SK-N-SH treated with all-trans-retinoic acid at 6 μM for 48 hours (cell line): ENCODE measurements at regions not wholly inside any gene's neighbourhood (a gene's known extent, or its start where the extent isn't known, plus 50 kb on each side); places are given as distances from the start of the nearest gene placed in this dataset.

Experiments used
- ATAC-seq: fragments of 200-7000 bp; cut with Tn5 transposase; 3 replicates; pipeline ENCODE4 v1.9.1; 2020; ENCODE audit warnings: mild to moderate bottlenecking, moderate library complexity
- ARNTL ChIP-seq: fragments of 450-650 bp; formaldehyde crosslinking; IDR thresholded peaks from 2 replicates; pipeline ENCODE4 v1.5.0; 2020; ENCODE audit warnings: low read depth, mild to moderate bottlenecking, moderate library complexity, borderline replicate concordance
- CSDC2 ChIP-seq: fragments of 250-450 bp; sonication (Bioruptor Pico); IDR thresholded peaks from 2 replicates; pipeline ENCODE4 v1.5.0; 2020; ENCODE audit warnings: mild to moderate bottlenecking, moderate library complexity
- ESRRG ChIP-seq: fragments of 250-450 bp; sonication (Bioruptor Pico); IDR thresholded peaks from 2 replicates; pipeline ENCODE4 v1.6.1; 2021; ENCODE audit warnings: mild to moderate bottlenecking
- GLIS3 ChIP-seq: fragments of 250-450 bp; sonication (Bioruptor Pico); IDR thresholded peaks from 2 replicates; pipeline ENCODE4 v1.5.0; 2020; ENCODE audit warnings: mild to moderate bottlenecking, moderate library complexity
- OSR1 ChIP-seq: fragments of 250-450 bp; sonication (Bioruptor Pico); IDR thresholded peaks from 2 replicates; pipeline ENCODE4 v1.8.0; 2022; ENCODE audit warnings: moderate library complexity, mild to moderate bottlenecking, inconsistent platforms
- PPARA ChIP-seq: fragments of 250-450 bp; sonication (Bioruptor Pico); IDR thresholded peaks from 2 replicates; pipeline ENCODE4 v1.5.0; 2020; ENCODE audit warnings: mild to moderate bottlenecking, borderline replicate concordance
- SNAI2 ChIP-seq: fragments of 250-450 bp; sonication (Bioruptor Pico); IDR thresholded peaks from 2 replicates; pipeline ENCODE4 v1.5.0; 2020; ENCODE audit warnings: mild to moderate bottlenecking, moderate library complexity
- TCF4 ChIP-seq: fragments of 250-450 bp; sonication (Bioruptor Pico); IDR thresholded peaks from 2 replicates; pipeline ENCODE4 v1.8.0; 2021; ENCODE audit warnings: mild to moderate bottlenecking, moderate library complexity, borderline replicate concordance
- TOX ChIP-seq: fragments of 250-450 bp; sonication (Bioruptor Pico); IDR thresholded peaks from 2 replicates; pipeline ENCODE4 v1.8.0; 2021; ENCODE audit warnings: mild to moderate bottlenecking, moderate library complexity, borderline replicate concordance
- ZC3H10 ChIP-seq: fragments of 250-450 bp; sonication (Bioruptor Pico); IDR thresholded peaks from 2 replicates; pipeline ENCODE4 v1.5.1; 2021; ENCODE audit warnings: mild to moderate bottlenecking, moderate library complexity
- ZFP3 ChIP-seq: fragments of 250-450 bp; sonication (Bioruptor Pico); IDR thresholded peaks from 2 replicates; pipeline ENCODE4 v1.5.0; 2020; ENCODE audit warnings: mild to moderate bottlenecking, moderate library complexity
- ZFP30 ChIP-seq: fragments of 450-650 bp; formaldehyde crosslinking; IDR thresholded peaks from 2 replicates; pipeline ENCODE4 v1.5.0; 2022; ENCODE audit warnings: mild to moderate bottlenecking, moderate library complexity
- ZNF565 ChIP-seq: fragments of 450-650 bp; formaldehyde crosslinking; conservative IDR thresholded peaks from 2 replicates; pipeline ENCODE4 v1.5.0; 2020; ENCODE audit warnings: low read depth, mild to moderate bottlenecking, moderate library complexity
- ZNF70 ChIP-seq: fragments of 450-650 bp; formaldehyde crosslinking; IDR thresholded peaks from 2 replicates; pipeline ENCODE4 v1.5.0; 2020; ENCODE audit warnings: mild to moderate bottlenecking, moderate library complexity
- ZNF8 ChIP-seq: fragments of 450-650 bp; formaldehyde crosslinking; IDR thresholded peaks from 2 replicates; pipeline ENCODE4 v1.5.0; 2020; ENCODE audit warnings: mild to moderate bottlenecking, moderate library complexity
- TF ChIP-seq, protein P1 (sequence below): fragments of 250-450 bp; sonication (Bioruptor Pico); IDR thresholded peaks from 2 replicates; pipeline ENCODE4 v1.8.0; 2021; ENCODE audit warnings: low read depth, mild to moderate bottlenecking, moderate library complexity, borderline replicate concordance
- TF ChIP-seq, protein P2 (sequence below): fragments of 250-450 bp; sonication (Bioruptor Pico); IDR thresholded peaks from 2 replicates; pipeline ENCODE4 v1.8.0; 2020; ENCODE audit warnings: mild to moderate bottlenecking, moderate library complexity, borderline replicate concordance
- TF ChIP-seq, protein P3 (sequence below): fragments of 250-450 bp; sonication (Bioruptor Pico); IDR thresholded peaks from 2 replicates; pipeline ENCODE4 v1.5.1; 2021; ENCODE audit warnings: mild to moderate bottlenecking, moderate library complexity
- TF ChIP-seq, protein P4 (sequence below): fragments of 250-450 bp; sonication (Bioruptor Pico); IDR thresholded peaks from 2 replicates; pipeline ENCODE4 v1.5.1; 2020; ENCODE audit warnings: low read depth, mild to moderate bottlenecking, moderate library complexity

DNA sequence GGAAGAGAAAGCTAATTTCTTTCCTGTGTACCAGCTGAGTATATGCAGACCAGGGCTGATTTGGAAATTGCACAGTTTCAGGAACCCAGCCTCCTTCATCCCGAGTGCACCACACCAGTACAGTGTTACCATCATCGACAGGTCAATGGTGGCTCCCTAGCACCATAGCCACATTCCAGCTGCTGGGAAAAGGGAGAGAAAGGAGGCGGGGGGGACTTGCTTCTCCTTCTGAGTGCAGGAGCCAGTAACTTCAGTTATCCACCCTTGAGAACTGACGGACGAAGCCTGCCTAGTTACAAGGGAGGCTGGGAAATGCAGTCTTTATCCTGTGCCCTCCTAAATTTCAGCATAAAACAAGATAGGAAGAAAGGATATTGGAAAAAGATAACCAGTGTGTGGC, 129.7 kb upstream of the PRICKLE2 start (continued):
- TF ChIP-seq, protein P1, sequence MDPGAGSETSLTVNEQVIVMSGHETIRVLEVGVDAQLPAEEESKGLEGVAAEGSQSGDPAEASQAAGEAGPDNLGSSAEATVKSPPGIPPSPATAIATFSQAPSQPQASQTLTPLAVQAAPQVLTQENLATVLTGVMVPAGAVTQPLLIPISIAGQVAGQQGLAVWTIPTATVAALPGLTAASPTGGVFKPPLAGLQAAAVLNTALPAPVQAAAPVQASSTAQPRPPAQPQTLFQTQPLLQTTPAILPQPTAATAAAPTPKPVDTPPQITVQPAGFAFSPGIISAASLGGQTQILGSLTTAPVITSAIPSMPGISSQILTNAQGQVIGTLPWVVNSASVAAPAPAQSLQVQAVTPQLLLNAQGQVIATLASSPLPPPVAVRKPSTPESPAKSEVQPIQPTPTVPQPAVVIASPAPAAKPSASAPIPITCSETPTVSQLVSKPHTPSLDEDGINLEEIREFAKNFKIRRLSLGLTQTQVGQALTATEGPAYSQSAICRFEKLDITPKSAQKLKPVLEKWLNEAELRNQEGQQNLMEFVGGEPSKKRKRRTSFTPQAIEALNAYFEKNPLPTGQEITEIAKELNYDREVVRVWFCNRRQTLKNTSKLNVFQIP (CRISPR knock-in tag): no peak
- no peak for TF ChIP-seq ZNF565 (CRISPR knock-in tag)
- no peak for TF ChIP-seq ZFP3
- no peak for TF ChIP-seq OSR1 (CRISPR knock-in tag)

DNA sequence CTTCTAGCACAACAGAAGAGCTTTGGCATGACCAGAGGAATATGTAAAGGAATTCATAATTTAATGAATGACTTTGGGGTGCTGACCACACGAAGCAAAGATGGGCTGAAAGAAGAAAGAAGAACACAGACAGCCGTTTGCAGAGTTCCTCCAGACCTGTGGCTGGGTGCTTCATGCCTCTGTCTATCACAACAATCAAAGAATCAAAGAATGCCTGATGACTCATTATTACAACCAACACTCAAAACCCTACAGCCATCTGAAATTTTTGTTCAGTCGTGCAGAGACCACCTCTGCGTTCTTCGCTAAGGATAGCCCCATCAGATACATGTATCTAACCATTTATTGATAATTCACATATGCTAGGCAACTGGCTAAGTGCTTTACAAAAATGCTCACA, 129.0 kb upstream of the PRICKLE2 start:
- peak; percentile 10; the same call in 2 of the 3 replicates for ATAC-seq
- TF ChIP-seq OSR1 (CRISPR knock-in tag): no peak
- TF ChIP-seq ZNF565 (CRISPR knock-in tag): no peak
- no peak for TF ChIP-seq ZC3H10
- no peak for TF ChIP-seq SNAI2 (CRISPR knock-in tag)
- TF ChIP-seq, protein P2, sequence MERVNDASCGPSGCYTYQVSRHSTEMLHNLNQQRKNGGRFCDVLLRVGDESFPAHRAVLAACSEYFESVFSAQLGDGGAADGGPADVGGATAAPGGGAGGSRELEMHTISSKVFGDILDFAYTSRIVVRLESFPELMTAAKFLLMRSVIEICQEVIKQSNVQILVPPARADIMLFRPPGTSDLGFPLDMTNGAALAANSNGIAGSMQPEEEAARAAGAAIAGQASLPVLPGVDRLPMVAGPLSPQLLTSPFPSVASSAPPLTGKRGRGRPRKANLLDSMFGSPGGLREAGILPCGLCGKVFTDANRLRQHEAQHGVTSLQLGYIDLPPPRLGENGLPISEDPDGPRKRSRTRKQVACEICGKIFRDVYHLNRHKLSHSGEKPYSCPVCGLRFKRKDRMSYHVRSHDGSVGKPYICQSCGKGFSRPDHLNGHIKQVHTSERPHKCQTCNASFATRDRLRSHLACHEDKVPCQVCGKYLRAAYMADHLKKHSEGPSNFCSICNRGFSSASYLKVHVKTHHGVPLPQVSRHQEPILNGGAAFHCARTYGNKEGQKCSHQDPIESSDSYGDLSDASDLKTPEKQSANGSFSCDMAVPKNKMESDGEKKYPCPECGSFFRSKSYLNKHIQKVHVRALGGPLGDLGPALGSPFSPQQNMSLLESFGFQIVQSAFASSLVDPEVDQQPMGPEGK (CRISPR knock-in tag): no peak
- TF ChIP-seq ARNTL: no peak
- TF ChIP-seq GLIS3 (CRISPR knock-in tag): no peak
- no peak for TF ChIP-seq PPARA (CRISPR knock-in tag)
- no peak for TF ChIP-seq TOX
- no peak for TF ChIP-seq ZFP30 (CRISPR knock-in tag)
- no peak for TF ChIP-seq ZNF70 (CRISPR knock-in tag)
- TF ChIP-seq, protein P1 (CRISPR knock-in tag): no peak
- TF ChIP-seq CSDC2 (CRISPR knock-in tag): no peak

DNA sequence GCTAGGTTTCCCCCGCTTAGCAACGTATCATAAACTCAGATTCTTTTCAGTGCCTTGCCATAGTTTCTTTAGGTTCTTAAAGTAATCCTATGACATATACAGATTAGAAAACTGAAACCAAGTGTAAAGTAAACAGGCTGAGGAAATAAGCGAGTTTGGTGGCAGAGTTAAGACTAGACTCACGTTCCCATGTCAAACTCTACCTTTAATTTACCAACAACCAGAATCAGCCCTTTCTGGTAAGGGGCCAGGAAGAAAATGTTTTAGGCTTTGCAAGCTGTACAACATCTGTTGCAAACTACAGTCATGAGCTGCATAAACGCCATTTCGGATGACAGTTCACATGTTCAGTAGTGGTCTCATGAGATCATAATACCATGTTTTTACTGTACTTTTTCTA, 128.0 kb upstream of the PRICKLE2 start:
- TF ChIP-seq ZNF8 (CRISPR knock-in tag): no peak
- no peak for TF ChIP-seq TCF4 (CRISPR knock-in tag)
- TF ChIP-seq ARNTL: no peak
- no peak for TF ChIP-seq ZFP3
- TF ChIP-seq ZC3H10: no peak
- TF ChIP-seq ZNF565 (CRISPR knock-in tag): no peak
- no peak for TF ChIP-seq CSDC2 (CRISPR knock-in tag)
- no peak for TF ChIP-seq OSR1 (CRISPR knock-in tag)
- TF ChIP-seq PPARA (CRISPR knock-in tag): no peak
- no peak for TF ChIP-seq ESRRG
- TF ChIP-seq, protein P1 (CRISPR knock-in tag): no peak
- TF ChIP-seq, protein P3, sequence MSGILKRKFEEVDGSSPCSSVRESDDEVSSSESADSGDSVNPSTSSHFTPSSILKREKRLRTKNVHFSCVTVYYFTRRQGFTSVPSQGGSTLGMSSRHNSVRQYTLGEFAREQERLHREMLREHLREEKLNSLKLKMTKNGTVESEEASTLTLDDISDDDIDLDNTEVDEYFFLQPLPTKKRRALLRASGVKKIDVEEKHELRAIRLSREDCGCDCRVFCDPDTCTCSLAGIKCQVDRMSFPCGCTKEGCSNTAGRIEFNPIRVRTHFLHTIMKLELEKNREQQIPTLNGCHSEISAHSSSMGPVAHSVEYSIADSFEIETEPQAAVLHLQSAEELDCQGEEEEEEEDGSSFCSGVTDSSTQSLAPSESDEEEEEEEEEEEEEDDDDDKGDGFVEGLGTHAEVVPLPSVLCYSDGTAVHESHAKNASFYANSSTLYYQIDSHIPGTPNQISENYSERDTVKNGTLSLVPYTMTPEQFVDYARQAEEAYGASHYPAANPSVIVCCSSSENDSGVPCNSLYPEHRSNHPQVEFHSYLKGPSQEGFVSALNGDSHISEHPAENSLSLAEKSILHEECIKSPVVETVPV: no peak
- TF ChIP-seq, protein P2 (CRISPR knock-in tag): no peak
- no peak for ATAC-seq

DNA sequence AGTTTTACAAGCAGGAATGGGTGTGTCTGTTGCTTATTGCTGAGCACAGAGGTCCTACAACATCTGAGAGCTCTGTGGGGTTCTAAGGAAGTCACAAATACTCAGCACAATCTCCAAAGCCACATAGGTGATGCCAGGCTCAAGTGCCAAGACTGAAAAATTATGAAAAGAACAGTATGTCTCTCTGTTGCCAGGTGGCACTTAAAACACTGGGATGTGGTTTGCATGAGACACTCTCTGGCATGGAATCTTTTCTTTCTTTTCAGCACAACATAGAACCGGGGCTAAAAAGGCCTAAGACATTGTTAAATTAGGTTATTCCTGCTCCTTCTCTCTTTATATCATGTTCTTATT, 127.3 kb upstream of the PRICKLE2 start:
- peak; percentile 16 for ATAC-seq
- TF ChIP-seq, protein P4, sequence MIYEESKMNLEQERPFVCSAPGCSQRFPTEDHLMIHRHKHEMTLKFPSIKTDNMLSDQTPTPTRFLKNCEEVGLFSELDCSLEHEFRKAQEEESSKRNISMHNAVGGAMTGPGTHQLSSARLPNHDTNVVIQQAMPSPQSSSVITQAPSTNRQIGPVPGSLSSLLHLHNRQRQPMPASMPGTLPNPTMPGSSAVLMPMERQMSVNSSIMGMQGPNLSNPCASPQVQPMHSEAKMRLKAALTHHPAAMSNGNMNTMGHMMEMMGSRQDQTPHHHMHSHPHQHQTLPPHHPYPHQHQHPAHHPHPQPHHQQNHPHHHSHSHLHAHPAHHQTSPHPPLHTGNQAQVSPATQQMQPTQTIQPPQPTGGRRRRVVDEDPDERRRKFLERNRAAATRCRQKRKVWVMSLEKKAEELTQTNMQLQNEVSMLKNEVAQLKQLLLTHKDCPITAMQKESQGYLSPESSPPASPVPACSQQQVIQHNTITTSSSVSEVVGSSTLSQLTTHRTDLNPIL (CRISPR knock-in tag): no peak
- no peak for TF ChIP-seq CSDC2 (CRISPR knock-in tag)
